ENCODE measurements at regions not wholly inside any gene's neighbourhood (a gene's known extent, or its start where the extent isn't known, plus 50 kb on each side); places are given as distances from the start of the nearest gene placed in this dataset.

GRCh38 chr5:136605638-136606037 lies 240.3 kb upstream of the TRPC7 start:
- no peak for DNase-seq
- WGBS, 2 donors: 50 to 78% methylated on average over 1 of the region's 1 CpG
- Histone ChIP-seq H3K4me3 (no peak overlapping the region), H3K27ac (no peak overlapping the region), H3K36me3 (no peaks in the 10 kb centered on the region), H3K9me3 (no peaks in the 10 kb centered on the region), H3K27me3 (no peaks in the 10 kb centered on the region), H3K4me1 (no peaks in the 10 kb centered on the region)
- TF ChIP-seq POLR2A (IDR thresholded peaks at IDR 0.05): no peak
- no peak for TF ChIP-seq CTCF (IDR thresholded peaks at IDR 0.05)
- intact Hi-C loops (cut with DNase I): no loop called here

GRCh38 chr5:136600306-136600705 lies 235.0 kb upstream of the TRPC7 start:
- Histone ChIP-seq H3K9me3 (no peaks in the 10 kb centered on the region), H3K27ac (no peak overlapping the region), H3K36me3 (no peaks in the 10 kb centered on the region), H3K27me3 (no peaks in the 10 kb centered on the region), H3K4me3 (no peak overlapping the region), H3K4me1 (no peaks in the 10 kb centered on the region)
- TF ChIP-seq CTCF (IDR thresholded peaks at IDR 0.05) (no peak), POLR2A (IDR thresholded peaks at IDR 0.05) (no peak)
- intact Hi-C loops (cut with DNase I): no loop called here
- DNase-seq: no peak
- 67 to 70% methylated on average over 1 of the region's 1 CpG for WGBS, 2 donors

GRCh38 chr5:136598802-136599404 lies 233.6 kb upstream of the TRPC7 start:
- WGBS, 2 donors: 45 to 54% methylated on average over 3 of the region's 3 CpGs
- no peaks in the 10 kb centered on the region for H3K36me3 ChIP-seq
- intact Hi-C loops (cut with DNase I): no loop called here
- H3K4me3 ChIP-seq: no peak overlapping the region
- H3K27me3 ChIP-seq: no peaks in the 10 kb centered on the region
- no peaks in the 10 kb centered on the region for H3K9me3 ChIP-seq
- no peak overlapping the region for H3K27ac ChIP-seq
- DNase-seq: no peak
- no peak for TF ChIP-seq CTCF (IDR thresholded peaks at IDR 0.05)
- TF ChIP-seq POLR2A (IDR thresholded peaks at IDR 0.05): no peak
- no peaks in the 10 kb centered on the region for H3K4me1 ChIP-seq

- no peak overlapping the region for H3K27ac ChIP-seq
- no peak for DNase-seq
- TF ChIP-seq POLR2A (IDR thresholded peaks at IDR 0.05): no peak
- TF ChIP-seq CTCF (IDR thresholded peaks at IDR 0.05): no peak
- H3K9me3 ChIP-seq: no peaks in the 10 kb centered on the region
- H3K36me3 ChIP-seq: no peaks in the 10 kb centered on the region
- 66 to 67% methylated on average over 2 of the region's 2 CpGs for WGBS, 2 donors
- H3K4me1 ChIP-seq: no peaks in the 10 kb centered on the region
- H3K4me3 ChIP-seq: no peak overlapping the region
- intact Hi-C loops (cut with DNase I): no loop called here
- H3K27me3 ChIP-seq: no peaks in the 10 kb centered on the region
These were observed 229.1 kb upstream of the TRPC7 start for GRCh38 chr5:136594416-136594815.

GRCh38 chr5:136590581-136590980 lies 225.2 kb upstream of the TRPC7 start:
- no peaks in the 10 kb centered on the region for H3K4me1 ChIP-seq
- no peaks in the 10 kb centered on the region for H3K36me3 ChIP-seq
- TF ChIP-seq POLR2A (IDR thresholded peaks at IDR 0.05) (no peak), CTCF (IDR thresholded peaks at IDR 0.05) (no peak)
- intact Hi-C loops (cut with DNase I): no loop called here
- H3K9me3 ChIP-seq: no peaks in the 10 kb centered on the region
- no peaks in the 10 kb centered on the region for H3K27me3 ChIP-seq
- no peak overlapping the region for H3K27ac ChIP-seq
- 23 to 47% methylated on average over 1 of the region's 1 CpG for WGBS, 2 donors
- DNase-seq: no peak
- no peak overlapping the region for H3K4me3 ChIP-seq
